ENCODE measurements at regions not wholly inside any gene's neighbourhood (a gene's known extent, or its start where the extent isn't known, plus 50 kb on each side); places are given as distances from the start of the nearest gene placed in this dataset.

DNA sequence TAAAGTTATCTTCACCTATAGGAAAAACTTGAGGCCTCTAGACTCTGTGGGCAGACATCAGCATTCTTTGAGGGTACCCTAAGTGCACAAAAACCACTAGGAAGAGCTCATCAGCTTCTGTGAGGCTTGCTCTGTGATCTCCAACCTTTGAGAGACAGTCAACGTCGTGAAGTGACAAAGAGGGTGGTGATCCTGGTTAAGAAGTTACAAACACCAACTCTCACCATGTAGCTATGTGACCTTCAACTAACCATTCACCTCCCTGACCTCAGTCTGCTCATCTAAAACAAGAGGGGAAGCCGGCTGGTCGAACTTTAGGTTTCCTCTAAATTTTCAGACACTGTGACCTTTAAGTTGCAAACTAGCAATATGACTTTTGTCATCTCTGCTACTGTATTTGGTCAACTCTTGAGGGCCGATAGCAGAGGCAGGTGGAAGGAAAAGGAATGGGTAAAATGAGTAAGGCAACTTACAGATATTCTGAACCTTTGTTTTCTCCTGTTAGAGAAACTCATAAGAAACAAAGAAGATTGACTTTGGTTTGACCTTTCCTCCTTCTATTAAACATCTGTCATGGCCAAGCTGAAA, 103.2 kb upstream of the PARP11 start:
- no peak for DNase-seq (ENCODE audit: low read depth, low spot score)
- Histone ChIP-seq H3K4me1 (ENCODE audit: control insufficient read depth, insufficient read depth, low read length) (no peaks in the 10 kb centered on the region), H3K36me3 (ENCODE audit: control insufficient read depth, insufficient read depth, low read length) (no peaks in the 10 kb centered on the region), H3K9me3 (ENCODE audit: control insufficient read depth, insufficient read depth, low read length) (no peaks in the 10 kb centered on the region), H3K4me3 (ENCODE audit: low read length) (no peak overlapping the region), H3K27me3 (ENCODE audit: control insufficient read depth, insufficient read depth, low read length) (no peaks in the 10 kb centered on the region), H3K27ac (ENCODE audit: low read length) (no peak overlapping the region)
- WGBS (ENCODE audit: insufficient coverage, insufficient read length) = no CpG with 5 or more reads among the region's 5 CpGs

DNA sequence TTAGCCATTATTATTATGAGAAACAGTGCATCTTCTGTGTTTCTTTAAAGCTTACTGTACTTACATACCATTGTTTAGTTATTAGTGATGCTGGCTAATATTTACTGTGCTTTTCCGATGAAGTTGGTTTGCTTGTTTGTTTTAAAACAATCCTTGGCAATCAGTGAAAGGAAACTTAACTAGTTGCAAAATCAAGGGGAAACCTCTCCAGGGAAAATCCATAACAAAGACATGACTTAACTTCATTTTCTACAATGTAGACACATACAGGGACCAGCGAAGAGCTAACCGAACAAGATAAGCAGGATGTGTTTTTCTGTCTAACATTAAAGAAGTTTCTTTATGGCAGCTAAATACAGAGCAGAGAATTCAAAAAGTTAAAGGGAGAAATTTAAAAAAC, 102.5 kb upstream of the PARP11 start:
- DNase-seq (ENCODE audit: low read depth, low spot score) = no peak
- Histone ChIP-seq H3K4me1 (ENCODE audit: control insufficient read depth, insufficient read depth, low read length) (no peaks in the 10 kb centered on the region), H3K36me3 (ENCODE audit: control insufficient read depth, insufficient read depth, low read length) (no peaks in the 10 kb centered on the region), H3K9me3 (ENCODE audit: control insufficient read depth, insufficient read depth, low read length) (no peaks in the 10 kb centered on the region), H3K4me3 (ENCODE audit: low read length) (no peak overlapping the region), H3K27ac (ENCODE audit: low read length) (no peak overlapping the region), H3K27me3 (ENCODE audit: control insufficient read depth, insufficient read depth, low read length) (no peaks in the 10 kb centered on the region)
- WGBS (ENCODE audit: insufficient coverage, insufficient read length) = no CpG with 5 or more reads among the region's 3 CpGs

DNA sequence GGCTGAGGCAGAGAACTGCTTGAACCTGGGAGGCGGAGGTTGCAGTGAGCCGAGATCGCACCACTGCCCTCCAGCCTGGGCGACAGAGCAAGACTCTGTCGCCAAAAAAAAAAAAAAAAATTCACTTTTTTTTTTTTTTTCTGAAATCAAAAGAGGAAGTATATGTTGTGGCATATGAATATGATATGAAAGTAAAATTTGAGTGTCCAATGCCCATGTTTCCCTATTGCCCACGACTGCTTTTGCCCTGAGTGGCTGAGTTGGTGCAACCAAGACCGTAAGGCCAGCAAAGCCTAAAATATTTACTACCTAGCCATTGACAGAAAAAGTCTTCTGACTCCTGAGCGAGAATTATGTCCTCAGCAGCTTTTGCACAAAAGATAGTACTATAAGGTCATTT, 101.7 kb upstream of the PARP11 start:
- Histone ChIP-seq H3K9me3 (ENCODE audit: control insufficient read depth, insufficient read depth, low read length) (no peaks in the 10 kb centered on the region), H3K4me1 (ENCODE audit: control insufficient read depth, insufficient read depth, low read length) (no peaks in the 10 kb centered on the region), H3K36me3 (ENCODE audit: control insufficient read depth, insufficient read depth, low read length) (no peaks in the 10 kb centered on the region), H3K4me3 (ENCODE audit: low read length) (no peak overlapping the region), H3K27me3 (ENCODE audit: control insufficient read depth, insufficient read depth, low read length) (no peaks in the 10 kb centered on the region), H3K27ac (ENCODE audit: low read length) (no peak overlapping the region)
- DNase-seq (ENCODE audit: low read depth, low spot score) = no peak
- WGBS (ENCODE audit: insufficient coverage, insufficient read length) = no CpG with 5 or more reads among the region's 8 CpGs

DNA sequence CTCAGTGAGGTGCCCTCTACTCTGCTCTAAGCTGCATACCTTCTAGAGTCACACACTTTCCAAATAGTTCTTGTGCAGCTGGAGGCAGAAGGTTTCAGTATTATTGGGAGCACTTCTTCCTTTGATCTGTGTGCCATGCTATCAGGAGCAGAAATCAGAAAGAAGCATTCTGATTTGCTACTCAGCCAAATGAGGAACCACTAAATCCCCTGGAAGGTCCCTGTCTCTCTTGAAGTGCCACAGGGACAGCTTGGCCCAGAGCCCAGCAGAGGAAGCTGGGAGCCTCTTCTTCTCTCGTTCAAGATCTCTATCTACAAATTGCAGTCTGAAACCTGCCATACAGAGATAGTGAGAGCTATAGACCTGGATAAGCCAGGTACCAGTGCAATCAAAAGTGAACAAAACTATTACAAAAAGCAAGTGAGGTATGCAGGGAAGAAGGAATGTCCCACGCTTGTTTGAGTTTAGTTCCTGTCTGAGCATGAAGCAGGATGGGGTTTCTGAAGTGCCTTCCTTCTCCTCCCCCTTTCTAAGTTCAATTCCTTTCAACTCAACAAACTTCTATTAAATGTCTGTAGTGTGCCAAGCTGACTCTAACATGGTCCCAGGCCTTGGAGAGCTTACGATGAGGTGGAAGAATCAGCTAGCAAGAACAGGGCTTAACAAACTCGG, 100.9 kb upstream of the PARP11 start:
- H3K27ac ChIP-seq (ENCODE audit: low read length) = no peak overlapping the region
- WGBS (ENCODE audit: insufficient coverage, insufficient read length) = no CpG with 5 or more reads among the region's 4 CpGs
- no peaks in the 10 kb centered on the region for H3K27me3 ChIP-seq (ENCODE audit: control insufficient read depth, insufficient read depth, low read length)
- no peaks in the 10 kb centered on the region for H3K4me1 ChIP-seq (ENCODE audit: control insufficient read depth, insufficient read depth, low read length)
- H3K9me3 ChIP-seq (ENCODE audit: control insufficient read depth, insufficient read depth, low read length) = no peaks in the 10 kb centered on the region
- H3K4me3 ChIP-seq (ENCODE audit: low read length) = no peak overlapping the region
- no peak for DNase-seq (ENCODE audit: low read depth, low spot score)
- H3K36me3 ChIP-seq (ENCODE audit: control insufficient read depth, insufficient read depth, low read length) = no peaks in the 10 kb centered on the region

DNA sequence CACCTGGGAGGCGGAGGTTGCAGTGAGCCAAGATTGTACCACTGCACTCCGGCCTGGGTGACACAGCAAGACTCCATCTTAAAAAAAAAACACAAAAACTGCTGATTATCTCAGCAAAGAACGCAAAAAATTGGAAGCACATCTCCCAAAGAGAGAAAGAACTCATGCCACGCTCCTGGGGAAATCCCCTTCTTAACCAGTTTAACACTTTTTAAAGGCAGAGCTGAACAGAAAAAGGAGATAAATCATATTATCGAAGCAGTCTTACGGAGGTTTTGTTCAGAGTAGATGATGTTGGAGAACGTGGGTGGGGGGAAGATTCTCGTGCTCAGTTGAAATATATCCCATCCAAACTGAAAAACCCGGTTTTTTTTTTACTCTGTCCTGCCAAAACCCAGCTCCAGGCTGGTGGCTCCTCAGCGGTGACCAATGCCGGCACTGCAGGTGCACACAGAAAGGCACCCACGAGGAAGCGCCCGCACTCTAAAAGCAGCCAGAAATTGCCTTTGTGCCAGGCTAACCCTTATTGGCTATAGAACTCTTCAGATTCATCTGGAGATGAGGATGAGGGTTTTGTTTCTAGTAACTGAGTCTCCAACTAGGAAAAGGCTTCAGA, 100.2 kb upstream of the PARP11 start:
- H3K4me3 ChIP-seq (ENCODE audit: low read length) = no peak overlapping the region
- H3K9me3 ChIP-seq (ENCODE audit: control insufficient read depth, insufficient read depth, low read length) = no peaks in the 10 kb centered on the region
- no peaks in the 10 kb centered on the region for H3K27me3 ChIP-seq (ENCODE audit: control insufficient read depth, insufficient read depth, low read length)
- H3K4me1 ChIP-seq (ENCODE audit: control insufficient read depth, insufficient read depth, low read length) = no peaks in the 10 kb centered on the region
- no peak overlapping the region for H3K27ac ChIP-seq (ENCODE audit: low read length)
- no peaks in the 10 kb centered on the region for H3K36me3 ChIP-seq (ENCODE audit: control insufficient read depth, insufficient read depth, low read length)
- no CpG with 5 or more reads among the region's 14 CpGs for WGBS (ENCODE audit: insufficient coverage, insufficient read length)
- DNase-seq (ENCODE audit: low read depth, low spot score) = no peak

DNA sequence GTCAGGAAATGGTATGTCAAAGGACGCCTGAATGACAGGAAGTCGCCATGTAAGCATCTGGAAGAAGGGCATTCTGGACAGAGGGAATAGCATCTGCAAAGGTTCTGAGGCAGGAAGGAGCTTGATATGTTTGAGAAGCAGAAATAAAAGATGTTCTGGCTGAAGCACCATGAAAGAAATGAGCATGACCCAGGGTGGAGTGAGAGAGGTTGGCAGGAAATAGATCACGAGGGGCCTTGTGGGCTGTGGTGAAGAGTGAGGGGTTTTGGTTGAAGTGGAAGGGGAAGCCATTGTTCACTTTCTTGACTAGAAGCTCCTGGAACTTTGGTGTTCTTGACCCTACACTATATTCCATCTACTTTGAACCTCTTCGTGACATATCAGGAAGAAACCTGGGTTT, 99.4 kb upstream of the PARP11 start:
- Histone ChIP-seq H3K36me3 (ENCODE audit: control insufficient read depth, insufficient read depth, low read length) (no peaks in the 10 kb centered on the region), H3K4me1 (ENCODE audit: control insufficient read depth, insufficient read depth, low read length) (no peaks in the 10 kb centered on the region), H3K27ac (ENCODE audit: low read length) (no peak overlapping the region), H3K9me3 (ENCODE audit: control insufficient read depth, insufficient read depth, low read length) (no peaks in the 10 kb centered on the region), H3K27me3 (ENCODE audit: control insufficient read depth, insufficient read depth, low read length) (no peaks in the 10 kb centered on the region), H3K4me3 (ENCODE audit: low read length) (no peak overlapping the region)
- no peak for DNase-seq (ENCODE audit: low read depth, low spot score)
- WGBS (ENCODE audit: insufficient coverage, insufficient read length) = no CpG with 5 or more reads among the region's 4 CpGs

DNA sequence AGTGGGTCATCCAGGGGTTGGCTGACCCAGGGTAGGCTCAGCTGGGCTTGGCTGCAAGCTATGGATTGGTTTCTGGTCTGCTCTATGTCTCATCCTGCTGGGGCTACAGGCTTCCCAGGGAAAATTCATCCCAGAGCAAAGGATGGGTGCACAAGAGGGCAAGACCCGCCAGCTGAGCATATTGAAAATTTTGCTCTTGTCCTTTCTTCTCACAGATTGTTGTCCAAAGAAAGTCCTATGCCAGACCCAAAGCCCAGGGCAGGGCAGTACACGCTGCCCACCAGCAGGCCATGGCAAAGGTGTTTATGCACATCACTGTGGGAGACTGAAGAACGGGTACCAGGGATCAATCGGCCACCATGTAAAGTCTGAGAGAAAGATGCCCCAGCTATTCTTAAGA, 95.3 kb upstream of the PARP11 start:
- 0 out of 2 replicates have a peak, but pooled peaks cover 2% of the 10 kb centered on the region for H3K27me3 ChIP-seq (ENCODE audit: control insufficient read depth, insufficient read depth, low read length)
- H3K4me3 ChIP-seq (ENCODE audit: low read length) = no peak overlapping the region
- H3K4me1 ChIP-seq (ENCODE audit: control insufficient read depth, insufficient read depth, low read length) = 0 out of 2 replicates have a peak, but pooled peaks cover 2% of the 10 kb centered on the region
- H3K36me3 ChIP-seq (ENCODE audit: control insufficient read depth, insufficient read depth, low read length) = no peaks in the 10 kb centered on the region
- DNase-seq (ENCODE audit: low read depth, low spot score) = no peak
- no peak overlapping the region for H3K27ac ChIP-seq (ENCODE audit: low read length)
- no peaks in the 10 kb centered on the region for H3K9me3 ChIP-seq (ENCODE audit: control insufficient read depth, insufficient read depth, low read length)
- no CpG with 5 or more reads among the region's 4 CpGs for WGBS (ENCODE audit: insufficient coverage, insufficient read length)

DNA sequence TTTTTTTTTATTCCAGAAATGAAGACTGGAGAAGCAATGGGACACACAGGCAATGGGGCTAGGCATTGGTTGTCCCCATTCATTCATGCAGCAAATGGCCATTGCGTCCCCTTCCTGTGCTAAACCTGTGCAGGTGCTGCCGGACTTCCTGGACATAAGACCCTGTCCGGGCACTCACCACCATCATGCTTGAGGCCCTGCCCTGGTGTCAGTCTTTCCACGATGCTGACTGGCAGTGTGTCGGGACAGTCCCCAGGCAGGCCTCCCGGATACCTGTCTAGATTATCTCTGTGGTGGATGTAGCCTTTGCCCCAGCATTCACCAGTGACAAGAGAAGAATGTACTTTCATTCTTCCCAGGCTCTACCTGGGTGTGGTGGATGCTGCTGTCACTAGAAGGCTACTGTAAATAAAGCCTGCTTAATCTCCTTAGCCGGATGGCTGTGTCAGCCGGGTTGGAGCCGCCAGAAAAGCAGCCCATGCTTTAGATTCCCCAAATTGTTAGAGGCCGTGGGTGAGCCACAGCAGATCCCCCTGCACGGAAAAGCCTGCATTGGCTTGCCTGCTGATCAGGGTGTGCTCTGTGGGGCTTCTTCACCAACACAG, 94.5 kb upstream of the PARP11 start:
- no peak for DNase-seq (ENCODE audit: low read depth, low spot score)
- Histone ChIP-seq H3K4me1 (ENCODE audit: control insufficient read depth, insufficient read depth, low read length) (0 out of 2 replicates have a peak, but pooled peaks cover 4% of the 10 kb centered on the region), H3K4me3 (ENCODE audit: low read length) (no peak overlapping the region), H3K9me3 (ENCODE audit: control insufficient read depth, insufficient read depth, low read length) (no peaks in the 10 kb centered on the region), H3K36me3 (ENCODE audit: control insufficient read depth, insufficient read depth, low read length) (no peaks in the 10 kb centered on the region), H3K27me3 (ENCODE audit: control insufficient read depth, insufficient read depth, low read length) (0 out of 2 replicates have a peak, but pooled peaks cover 2% of the 10 kb centered on the region), H3K27ac (ENCODE audit: low read length) (no peak overlapping the region)
- WGBS (ENCODE audit: insufficient coverage, insufficient read length) = no CpG with 5 or more reads among the region's 11 CpGs

DNA sequence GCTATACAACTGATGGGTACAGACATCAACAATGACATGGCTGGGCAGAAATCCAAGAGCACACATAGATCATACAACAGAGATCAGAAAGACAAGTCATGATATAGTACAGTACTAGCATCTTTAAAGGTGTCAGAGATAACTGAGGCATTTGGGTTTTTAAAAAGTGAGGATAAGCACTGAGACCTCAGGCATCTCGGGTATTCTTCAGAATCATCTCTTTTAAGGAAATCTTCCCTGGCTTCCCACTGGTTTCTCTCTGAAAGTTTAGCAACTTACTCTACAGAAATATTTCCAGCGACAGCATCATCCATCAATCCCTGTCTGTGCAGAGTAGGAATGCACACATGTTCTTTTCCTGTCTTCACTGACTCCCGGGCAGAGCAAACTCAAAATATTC, 93.2 kb upstream of the PARP11 start:
- H3K27me3 ChIP-seq (ENCODE audit: control insufficient read depth, insufficient read depth, low read length) = 0 out of 2 replicates have a peak, but pooled peaks cover 2% of the 10 kb centered on the region
- DNase-seq (ENCODE audit: low read depth, low spot score) = no peak
- H3K36me3 ChIP-seq (ENCODE audit: control insufficient read depth, insufficient read depth, low read length) = no peaks in the 10 kb centered on the region
- no CpG with 5 or more reads among the region's 3 CpGs for WGBS (ENCODE audit: insufficient coverage, insufficient read length)
- H3K27ac ChIP-seq (ENCODE audit: low read length) = no peak overlapping the region
- no peak overlapping the region for H3K4me3 ChIP-seq (ENCODE audit: low read length)
- H3K4me1 ChIP-seq (ENCODE audit: control insufficient read depth, insufficient read depth, low read length) = peaks cover 4% of the 10 kb centered on the region; the same call in 1 of the 2 replicates
- no peaks in the 10 kb centered on the region for H3K9me3 ChIP-seq (ENCODE audit: control insufficient read depth, insufficient read depth, low read length)

DNA sequence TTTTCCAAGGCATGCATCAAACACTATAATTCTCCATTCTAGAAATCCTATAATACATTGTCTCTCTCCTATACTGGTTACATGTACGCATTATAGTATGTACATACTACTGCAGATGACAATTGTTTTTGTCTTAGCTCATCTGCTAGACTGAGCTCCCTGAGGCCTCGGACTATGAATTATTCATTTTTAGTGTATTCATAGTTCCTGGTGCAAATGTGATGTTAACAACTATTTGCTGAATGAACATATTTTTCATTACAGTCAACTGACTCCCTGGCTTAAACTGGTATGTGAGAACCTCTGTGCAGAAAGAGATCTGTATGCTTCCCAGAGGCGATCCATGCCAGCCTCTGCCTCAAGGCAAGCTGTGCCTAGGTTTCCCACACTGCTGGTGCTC, 91.8 kb upstream of the PARP11 start:
- H3K4me3 ChIP-seq (ENCODE audit: low read length) = no peak overlapping the region
- peaks cover 4% of the 10 kb centered on the region; the same call in 1 of the 2 replicates for H3K4me1 ChIP-seq (ENCODE audit: control insufficient read depth, insufficient read depth, low read length)
- H3K36me3 ChIP-seq (ENCODE audit: control insufficient read depth, insufficient read depth, low read length) = no peaks in the 10 kb centered on the region
- DNase-seq (ENCODE audit: low read depth, low spot score) = no peak
- no peak overlapping the region for H3K27ac ChIP-seq (ENCODE audit: low read length)
- 0 out of 2 replicates have a peak, but pooled peaks cover 2% of the 10 kb centered on the region for H3K27me3 ChIP-seq (ENCODE audit: control insufficient read depth, insufficient read depth, low read length)
- WGBS (ENCODE audit: insufficient coverage, insufficient read length) = no CpG with 5 or more reads among the region's 3 CpGs
- H3K9me3 ChIP-seq (ENCODE audit: control insufficient read depth, insufficient read depth, low read length) = no peaks in the 10 kb centered on the region

All from iPS DF 6.9 (cell line).